Colonic mucosa (tissue), 4 donors: ENCODE measurements at regions not wholly inside any gene's neighbourhood (a gene's known extent, or its start where the extent isn't known, plus 50 kb on each side); places are given as distances from the start of the nearest gene placed in this dataset.

Source experiments
- DNase-seq: peaks from one replicate; pipeline ENCODE4 v3.0.0-alpha.2; 2020
- H3K27ac ChIP-seq: fragments of 200-600 bp; one replicate; pipeline ENCODE4 v1.8.0; 2021
- H3K27me3 ChIP-seq: fragments of 200-600 bp; one replicate; pipeline ENCODE4 v1.8.0; 2021
- H3K36me3 ChIP-seq: fragments of 200-600 bp; one replicate; pipeline ENCODE4 v1.8.0; 2021
- H3K4me1 ChIP-seq: fragments of 200-600 bp; one replicate; pipeline ENCODE4 v1.8.0; 2021; ENCODE audit warnings: mild to moderate bottlenecking
- H3K4me3 ChIP-seq: fragments of 200-600 bp; one replicate; pipeline ENCODE4 v1.8.0; 2021
- H3K9ac ChIP-seq, 2 donors: one replicate each; pipeline ENCODE4 v1.7.0; 2013; ENCODE audit warnings: control low read depth in 2 of 2, low read depth in 2 of 2, low read length in 2 of 2
- H3K9me3 ChIP-seq: fragments of 200-600 bp; one replicate; pipeline ENCODE4 v1.8.0; 2021
- CTCF ChIP-seq: fragments of 200-600 bp; IDR thresholded peaks from one replicate; pipeline ENCODE4 v1.8.0; 2022; ENCODE audit warnings: antibody characterized with exemption, mild to moderate bottlenecking
- intact Hi-C: fragments of 100-400 bp; cut with DNase I; formaldehyde crosslinking; loops from one replicate; pipeline ENCODE4 v1.14.1; 2022
- donor health status: healthy.
- donor health status: DM: no; HTN: no; CAD: no.
- donor health status: DM: no; HTN: no; CAD: no.

- no peak for TF ChIP-seq CTCF
These were observed 648.9 kb upstream of the ALCAM start for GRCh38 chr3:104717828-104718196.

GRCh38 chr3:104723000-104723399 lies 643.7 kb upstream of the ALCAM start:
- no peak overlapping the region for H3K4me3 ChIP-seq
- no peak for DNase-seq
- no peaks in the 10 kb centered on the region for H3K36me3 ChIP-seq
- no peaks in the 10 kb centered on the region for H3K9me3 ChIP-seq
- H3K27ac ChIP-seq: no peak overlapping the region
- H3K4me1 ChIP-seq: no peaks in the 10 kb centered on the region
- intact Hi-C loops: no loop called here
- H3K9ac ChIP-seq: no peak overlapping the region
- no peaks in the 10 kb centered on the region for H3K27me3 ChIP-seq
- TF ChIP-seq CTCF: no peak

More at GRCh38 chr3:104717828-104718196, 648.9 kb upstream of the ALCAM start:
- intact Hi-C loops: no loop called here
- DNase-seq: no peak
- no peaks in the 10 kb centered on the region for H3K9me3 ChIP-seq
- no peak overlapping the region for H3K4me3 ChIP-seq
- H3K4me1 ChIP-seq: no peaks in the 10 kb centered on the region
- H3K9ac ChIP-seq: no peak overlapping the region
- H3K27me3 ChIP-seq: no peaks in the 10 kb centered on the region
- no peaks in the 10 kb centered on the region for H3K36me3 ChIP-seq
- H3K27ac ChIP-seq: no peak overlapping the region

- no peak for TF ChIP-seq CTCF
- no peaks in the 10 kb centered on the region for H3K27me3 ChIP-seq
- DNase-seq: no peak
These were observed 635.6 kb upstream of the ALCAM start for GRCh38 chr3:104731074-104731473.

GRCh38 chr3:104734627-104735026 lies 632.1 kb upstream of the ALCAM start:
- Histone ChIP-seq H3K4me3 (no peak overlapping the region), H3K27me3 (no peaks in the 10 kb centered on the region), H3K27ac (no peak overlapping the region), H3K9me3 (no peaks in the 10 kb centered on the region), H3K36me3 (no peaks in the 10 kb centered on the region), H3K9ac (no peak overlapping the region), H3K4me1 (no peaks in the 10 kb centered on the region)
- intact Hi-C loops: no loop called here
- no peak for DNase-seq
- TF ChIP-seq CTCF: no peak

More at GRCh38 chr3:104731074-104731473, 635.6 kb upstream of the ALCAM start:
- Histone ChIP-seq H3K36me3 (no peaks in the 10 kb centered on the region), H3K4me3 (no peak overlapping the region), H3K9me3 (no peaks in the 10 kb centered on the region), H3K27ac (no peak overlapping the region), H3K4me1 (no peaks in the 10 kb centered on the region), H3K9ac (no peak overlapping the region)
- intact Hi-C loops: no loop called here

GRCh38 chr3:104735691-104736090 lies 631.0 kb upstream of the ALCAM start:
- H3K27me3 ChIP-seq: no peaks in the 10 kb centered on the region
- no peak for DNase-seq
- H3K36me3 ChIP-seq: no peaks in the 10 kb centered on the region
- no peaks in the 10 kb centered on the region for H3K9me3 ChIP-seq
- no peak overlapping the region for H3K4me3 ChIP-seq
- intact Hi-C loops: no loop called here
- H3K4me1 ChIP-seq: no peaks in the 10 kb centered on the region
- TF ChIP-seq CTCF: no peak
- H3K9ac ChIP-seq: no peak overlapping the region
- no peak overlapping the region for H3K27ac ChIP-seq

- no peak for TF ChIP-seq CTCF
- H3K9me3 ChIP-seq: no peaks in the 10 kb centered on the region
- no peak for DNase-seq
- no peak overlapping the region for H3K9ac ChIP-seq
- no peaks in the 10 kb centered on the region for H3K36me3 ChIP-seq
- no peak overlapping the region for H3K27ac ChIP-seq
- H3K4me3 ChIP-seq: no peak overlapping the region
- no peaks in the 10 kb centered on the region for H3K27me3 ChIP-seq
- intact Hi-C loops: no loop called here
- H3K4me1 ChIP-seq: no peaks in the 10 kb centered on the region
These were observed 628.4 kb upstream of the ALCAM start for GRCh38 chr3:104738271-104738670.
